CD4-positive, alpha-beta T cell treated with Interleukin-15 for 4 hours (primary cell): ENCODE measurements at regions not wholly inside any gene's neighbourhood (a gene's known extent, or its start where the extent isn't known, plus 50 kb on each side); places are given as distances from the start of the nearest gene placed in this dataset.

Experiments
- DNase-seq: peaks from one replicate; pipeline ENCODE4 v3.0.0-alpha.2; 2020; ENCODE audit warnings: low spot score

- peak; percentile 85 for DNase-seq
Measured at GRCh38 chr13:40388617-40389016, 277.8 kb downstream of the FOXO1 start.

- DNase-seq, result peak; percentile 51
Measured at GRCh38 chr13:40389081-40389641, 277.3 kb downstream of the FOXO1 start.

- no peak for DNase-seq
Measured at GRCh38 chr13:40390401-40390916, 276.0 kb downstream of the FOXO1 start.

GRCh38 chr13:40391788-40392187 lies 274.7 kb downstream of the FOXO1 start:
- DNase-seq, result no peak

GRCh38 chr13:40394304-40394985 lies 272.0 kb downstream of the FOXO1 start:
- no peak for DNase-seq

GRCh38 chr13:40398065-40398464 lies 268.4 kb downstream of the FOXO1 start:
- no peak for DNase-seq

- no peak for DNase-seq
Measured at GRCh38 chr13:40399756-40400155, 266.7 kb downstream of the FOXO1 start.

GRCh38 chr13:40401911-40402776 lies 264.3 kb downstream of the FOXO1 start:
- DNase-seq, result peak; percentile 28

- DNase-seq, result no peak
Measured at GRCh38 chr13:40402931-40403431, 263.5 kb downstream of the FOXO1 start.

GRCh38 chr13:40403509-40404241 lies 262.8 kb downstream of the FOXO1 start:
- no peak for DNase-seq

GRCh38 chr13:40404407-40404806 lies 262.0 kb downstream of the FOXO1 start:
- DNase-seq, result no peak

GRCh38 chr13:40404967-40405716 lies 261.3 kb downstream of the FOXO1 start:
- DNase-seq, result no peak

GRCh38 chr13:40406405-40407120 lies 259.9 kb downstream of the FOXO1 start:
- no peak for DNase-seq

GRCh38 chr13:40407567-40407966 lies 258.9 kb downstream of the FOXO1 start:
- no peak for DNase-seq

- DNase-seq, result no peak
Measured at GRCh38 chr13:40408602-40409001, 257.8 kb downstream of the FOXO1 start.

GRCh38 chr13:40409278-40409677 lies 257.2 kb downstream of the FOXO1 start:
- no peak for DNase-seq

GRCh38 chr13:40410315-40410714 lies 256.1 kb downstream of the FOXO1 start:
- DNase-seq, result no peak

- no peak for DNase-seq
Measured at GRCh38 chr13:40420160-40420740, 246.2 kb downstream of the FOXO1 start.

GRCh38 chr13:40422588-40423235 lies 243.7 kb downstream of the FOXO1 start:
- no peak for DNase-seq

GRCh38 chr13:40428354-40428753 lies 238.1 kb downstream of the FOXO1 start:
- DNase-seq, result no peak
